Endodermal cell (in vitro differentiated cells): ENCODE measurements at regions not wholly inside any gene's neighbourhood (a gene's known extent, or its start where the extent isn't known, plus 50 kb on each side); places are given as distances from the start of the nearest gene placed in this dataset.
"Not testable (repeated sequence)": the region's sequence is repeated elsewhere in the genome, so short reads cannot be mapped to it uniquely, and the experiment has no call there.

Experiments used
- DNase-seq: peaks from one replicate; pipeline ENCODE4 v3.0.0-alpha.2; 2017
- H3K27ac ChIP-seq: 2 replicates; pipeline ENCODE4 v1.5.1; 2013; ENCODE audit warnings: mild to moderate bottlenecking, low read depth, low read length, moderate library complexity
- H3K27me3 ChIP-seq: 2 replicates; pipeline ENCODE4 v1.6.1; 2013; ENCODE audit warnings: mild to moderate bottlenecking, low read length, moderate library complexity; ENCODE audit not compliant: insufficient read depth, control insufficient read depth, poor library complexity, severe bottlenecking
- H3K36me3 ChIP-seq: 2 replicates; pipeline ENCODE4 v1.7.0; 2013; ENCODE audit warnings: mild to moderate bottlenecking, low read length, moderate library complexity; ENCODE audit not compliant: control insufficient read depth, insufficient read depth
- H3K4me1 ChIP-seq: one replicate; pipeline ENCODE4 v1.7.0; 2013; ENCODE audit warnings: low read length; ENCODE audit not compliant: control insufficient read depth, insufficient read depth
- H3K4me3 ChIP-seq: 2 replicates; pipeline ENCODE4 v1.5.1; 2013; ENCODE audit warnings: mild to moderate bottlenecking, low read length, moderate library complexity
- H3K9ac ChIP-seq: 2 replicates; pipeline ENCODE4 v1.6.1; 2013; ENCODE audit warnings: mild to moderate bottlenecking, low read length, moderate library complexity; ENCODE audit not compliant: poor library complexity, severe bottlenecking; ENCODE audit errors: extremely low read depth
- H3K9me3 ChIP-seq: 2 replicates; pipeline ENCODE4 v1.6.1; 2013; ENCODE audit warnings: mild to moderate bottlenecking, low read length, moderate library complexity; ENCODE audit not compliant: control insufficient read depth
- H3K27ac Mint-ChIP-seq: 2 replicates; pipeline ENCODE4 v1.8.0; 2020; ENCODE audit warnings: mixed read lengths
- H3K27me3 Mint-ChIP-seq: 2 replicates; pipeline ENCODE4 v1.8.0; 2021; ENCODE audit warnings: mild to moderate bottlenecking, mixed read lengths; ENCODE audit not compliant: insufficient read depth
- H3K36me3 Mint-ChIP-seq: 2 replicates; pipeline ENCODE4 v1.8.0; 2020; ENCODE audit warnings: low read depth, mixed read lengths
- H3K4me1 Mint-ChIP-seq: 2 replicates; pipeline ENCODE4 v1.8.0; 2020; ENCODE audit warnings: mixed read lengths
- H3K4me3 Mint-ChIP-seq: 2 replicates; pipeline ENCODE4 v1.8.0; 2020; ENCODE audit warnings: mild to moderate bottlenecking, moderate library complexity, mixed read lengths
- H3K9me3 Mint-ChIP-seq: 2 replicates; pipeline ENCODE4 v1.8.0; 2020; ENCODE audit warnings: mild to moderate bottlenecking, mixed read lengths
- WGBS, 2 experiments: methylation state at CpG; one replicate each; pipeline versions ENCODE4 v1.1.5 to v1.1.7; 2013; ENCODE audit warnings: missing lambda C conversion rate in 2 of 2, mixed read lengths in 1 of 2; ENCODE audit not compliant: insufficient coverage in 1 of 2, insufficient read length in 1 of 2; 5-methylcytosine and 5-hydroxymethylcytosine counted together
- TF ChIP-seq, protein P1 (sequence below): fragments of 200-600 bp; sonication (generic); conservative IDR thresholded peaks from 2 replicates; pipeline ENCODE4 v1.5.0; 2021; ENCODE audit warnings: antibody characterized with exemption, mild to moderate bottlenecking

DNA sequence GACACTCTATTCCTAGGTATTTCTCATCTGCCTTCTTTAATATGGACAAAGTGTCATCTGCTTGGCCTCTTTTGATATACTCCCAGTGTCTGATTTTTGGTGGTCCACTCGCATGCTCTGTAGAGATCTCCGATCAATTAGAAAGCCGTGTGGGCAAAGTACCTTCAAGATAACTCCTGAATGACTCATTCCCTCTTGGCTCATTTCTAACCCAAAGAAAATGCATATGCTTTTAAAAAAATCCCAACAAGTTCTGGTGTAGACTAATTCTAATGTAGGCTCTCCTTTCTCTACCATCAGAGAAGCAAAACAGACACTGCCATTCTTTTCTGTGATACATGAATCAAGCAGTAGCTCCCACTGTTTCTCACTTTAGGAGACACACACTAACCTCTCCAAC lies 714.9 kb upstream of the ADGRL3 start:
- no peak for DNase-seq
- Histone ChIP-seq H3K4me3 (no peak overlapping the region), H3K27me3 (peaks cover 20% of the 10 kb centered on the region), H3K27ac (no peak overlapping the region), H3K4me1 (peaks cover 6% of the 10 kb centered on the region), H3K9ac (no peak overlapping the region), H3K36me3 (no peaks in the 10 kb centered on the region), H3K9me3 (no peaks in the 10 kb centered on the region)
- TF ChIP-seq, protein P1, sequence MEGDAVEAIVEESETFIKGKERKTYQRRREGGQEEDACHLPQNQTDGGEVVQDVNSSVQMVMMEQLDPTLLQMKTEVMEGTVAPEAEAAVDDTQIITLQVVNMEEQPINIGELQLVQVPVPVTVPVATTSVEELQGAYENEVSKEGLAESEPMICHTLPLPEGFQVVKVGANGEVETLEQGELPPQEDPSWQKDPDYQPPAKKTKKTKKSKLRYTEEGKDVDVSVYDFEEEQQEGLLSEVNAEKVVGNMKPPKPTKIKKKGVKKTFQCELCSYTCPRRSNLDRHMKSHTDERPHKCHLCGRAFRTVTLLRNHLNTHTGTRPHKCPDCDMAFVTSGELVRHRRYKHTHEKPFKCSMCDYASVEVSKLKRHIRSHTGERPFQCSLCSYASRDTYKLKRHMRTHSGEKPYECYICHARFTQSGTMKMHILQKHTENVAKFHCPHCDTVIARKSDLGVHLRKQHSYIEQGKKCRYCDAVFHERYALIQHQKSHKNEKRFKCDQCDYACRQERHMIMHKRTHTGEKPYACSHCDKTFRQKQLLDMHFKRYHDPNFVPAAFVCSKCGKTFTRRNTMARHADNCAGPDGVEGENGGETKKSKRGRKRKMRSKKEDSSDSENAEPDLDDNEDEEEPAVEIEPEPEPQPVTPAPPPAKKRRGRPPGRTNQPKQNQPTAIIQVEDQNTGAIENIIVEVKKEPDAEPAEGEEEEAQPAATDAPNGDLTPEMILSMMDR, result no peak
- Mint-ChIP-seq H3K4me3 (no peak overlapping the region), H3K9me3 (no peaks in the 10 kb centered on the region), H3K4me1 (peaks cover 43% of the 10 kb centered on the region), H3K27ac (no peak overlapping the region), H3K27me3 (no peaks in the 10 kb centered on the region), H3K36me3 (no peaks in the 10 kb centered on the region)
- 84 to 93% methylated on average over 3 of the region's 3 CpGs for WGBS, 2 experiments

DNA sequence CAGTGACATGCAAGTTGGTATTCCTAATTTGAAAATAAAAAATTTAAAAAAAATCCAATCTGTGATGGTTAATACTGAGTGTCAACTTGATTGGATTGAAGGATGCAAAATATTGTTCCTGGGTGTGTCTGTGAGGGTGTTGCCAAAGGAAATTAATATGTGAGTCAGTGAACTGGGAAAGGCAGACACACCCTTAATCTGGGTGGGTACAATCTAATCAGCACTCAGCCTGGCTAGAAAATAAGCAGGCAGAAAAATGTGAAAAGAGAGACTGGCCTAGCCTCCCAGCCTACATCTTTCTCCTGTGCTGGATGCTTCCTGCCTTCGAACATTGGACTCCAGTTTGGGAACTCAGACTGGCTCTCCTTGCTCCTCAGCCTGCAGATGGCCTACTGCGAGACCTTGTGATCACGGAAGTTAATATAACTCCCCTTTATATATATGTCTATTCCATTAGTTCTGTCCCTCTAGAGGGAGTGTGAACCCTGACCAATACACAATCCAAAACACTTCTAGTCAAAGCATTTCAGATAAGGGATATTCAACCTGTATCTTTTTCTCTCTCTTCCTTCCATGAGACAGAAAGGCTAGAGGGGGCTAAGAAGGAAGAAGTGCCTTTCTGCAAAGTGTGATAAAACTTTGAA lies 712.9 kb upstream of the ADGRL3 start:
- H3K4me3 ChIP-seq, H3K4me3 Mint-ChIP-seq, H3K4me1 ChIP-seq, H3K27ac Mint-ChIP-seq, H3K36me3 Mint-ChIP-seq, H3K9ac ChIP-seq, H3K27ac ChIP-seq, H3K9me3 ChIP-seq, H3K27me3 Mint-ChIP-seq, H3K9me3 Mint-ChIP-seq, DNase-seq, H3K36me3 ChIP-seq: not testable (repeated sequence)
- WGBS, 2 experiments, result 73% methylated on average over 3 of the region's 3 CpGs; no CpG with 5 or more reads in 1 of the 2 experiments
- peaks cover 38% of the 10 kb centered on the region for H3K4me1 Mint-ChIP-seq
- H3K27me3 ChIP-seq, result peaks cover 14% of the 10 kb centered on the region

DNA sequence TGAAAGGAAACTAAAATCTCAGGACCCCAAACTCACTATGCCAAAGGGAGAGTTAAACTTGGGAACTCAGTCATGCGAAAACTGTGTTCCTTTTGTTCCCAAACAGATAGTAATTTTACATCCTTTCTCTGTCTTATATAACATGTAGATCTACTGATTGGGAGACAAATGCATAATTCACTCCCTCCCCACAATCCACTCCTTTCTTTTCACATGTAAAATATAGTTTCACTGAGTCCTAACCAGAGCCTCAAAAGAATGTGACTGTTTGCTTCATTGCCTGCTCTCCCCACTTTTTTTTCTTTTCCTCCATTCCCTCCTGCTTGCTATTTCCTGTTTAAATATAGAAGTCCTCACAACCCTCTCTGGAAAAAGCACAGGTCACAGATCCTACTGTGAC lies 699.3 kb upstream of the ADGRL3 start:
- Mint-ChIP-seq H3K9me3 (peaks cover 3% of the 10 kb centered on the region), H3K4me3 (no peak overlapping the region), H3K27ac (peak overlapping the region; percentile 45), H3K4me1 (peaks cover 18% of the 10 kb centered on the region), H3K36me3 (no peaks in the 10 kb centered on the region), H3K27me3 (no peaks in the 10 kb centered on the region)
- Histone ChIP-seq H3K4me3 (no peak overlapping the region), H3K4me1 (no peaks in the 10 kb centered on the region), H3K27ac (no peak overlapping the region), H3K9ac (no peak overlapping the region), H3K27me3 (no peaks in the 10 kb centered on the region), H3K9me3 (no peaks in the 10 kb centered on the region), H3K36me3 (no peaks in the 10 kb centered on the region)
- DNase-seq, result no peak
- WGBS, 2 experiments, result 88 to 100% methylated on average over 1 of the region's 1 CpG
- TF ChIP-seq, protein P1, result no peak

DNA sequence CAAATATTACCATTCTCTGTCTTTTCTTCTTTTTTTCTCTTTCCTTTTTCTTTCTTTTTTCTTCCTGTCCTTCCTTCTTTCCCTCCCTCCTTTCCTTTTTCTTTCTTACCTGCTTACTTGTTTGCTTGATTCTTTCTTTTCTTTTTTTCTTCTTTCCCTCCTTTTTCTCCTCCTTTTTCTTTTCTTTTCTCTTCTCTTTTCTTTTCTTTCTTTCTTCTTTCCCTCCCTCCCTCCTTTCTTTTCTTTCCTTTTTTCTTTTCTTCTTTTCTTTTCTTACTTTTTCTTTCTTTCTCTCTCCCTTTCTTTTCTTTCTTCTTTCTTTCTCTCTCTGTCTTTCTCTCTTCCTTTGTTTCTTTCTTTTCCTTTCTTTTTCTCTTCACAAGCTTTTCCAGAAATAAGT lies 697.4 kb upstream of the ADGRL3 start:
- Mint-ChIP-seq H3K27me3 (no peaks in the 10 kb centered on the region), H3K4me1 (peaks cover 18% of the 10 kb centered on the region), H3K9me3 (no peaks in the 10 kb centered on the region), H3K36me3 (no peaks in the 10 kb centered on the region), H3K4me3 (no peak overlapping the region), H3K27ac (no peak overlapping the region)
- Histone ChIP-seq H3K9ac (no peak overlapping the region), H3K4me3 (no peak overlapping the region), H3K27me3 (no peaks in the 10 kb centered on the region), H3K36me3 (no peaks in the 10 kb centered on the region), H3K4me1 (no peaks in the 10 kb centered on the region), H3K9me3 (no peaks in the 10 kb centered on the region), H3K27ac (no peak overlapping the region)
- TF ChIP-seq, protein P1, result no peak
- DNase-seq, result no peak
